ENCODE measurements at regions not wholly inside any gene's neighbourhood (a gene's known extent, or its start where the extent isn't known, plus 50 kb on each side); places are given as distances from the start of the nearest gene placed in this dataset.

GRCh38 chr13:81602241-81602640, 1261.3 kb upstream of the SPRY2 start:
- no peak overlapping the region for H3K4me3 ChIP-seq (IDR thresholded peaks at IDR 0.05; ENCODE audit: insufficient read depth, low read depth, low read length)
- no peaks in the 10 kb centered on the region for H3K79me2 ChIP-seq (ENCODE audit: insufficient read depth, low read depth)
- H3K9ac ChIP-seq: no peak overlapping the region
- H3K4me1 ChIP-seq (ENCODE audit: low read depth, poor library complexity, severe bottlenecking): no peaks in the 10 kb centered on the region
- TF ChIP-seq CTCF (conservative IDR thresholded peaks at IDR 0.05; ENCODE audit: low read depth, low read length): no peak
- no peaks in the 10 kb centered on the region for H3K36me3 ChIP-seq (ENCODE audit: insufficient read depth)
- no peak overlapping the region for H2AFZ ChIP-seq (ENCODE audit: low read depth)
- no peaks in the 10 kb centered on the region for H3K27me3 ChIP-seq (ENCODE audit: insufficient read depth, low read depth)
- no peak overlapping the region for H3K4me2 ChIP-seq
- H3K27ac ChIP-seq: no peak overlapping the region
- H4K20me1 ChIP-seq (ENCODE audit: insufficient read depth): no peaks in the 10 kb centered on the region

GRCh38 chr13:81597101-81597500, 1256.2 kb upstream of the SPRY2 start:
- Histone ChIP-seq H3K4me2 (no peak overlapping the region), H3K9ac (no peak overlapping the region), H3K79me2 (ENCODE audit: insufficient read depth, low read depth) (no peaks in the 10 kb centered on the region), H4K20me1 (ENCODE audit: insufficient read depth) (no peaks in the 10 kb centered on the region), H3K4me1 (ENCODE audit: low read depth, poor library complexity, severe bottlenecking) (no peaks in the 10 kb centered on the region), H3K4me3 (IDR thresholded peaks at IDR 0.05; ENCODE audit: insufficient read depth, low read depth, low read length) (no peak overlapping the region), H2AFZ (ENCODE audit: low read depth) (no peak overlapping the region), H3K27me3 (ENCODE audit: insufficient read depth, low read depth) (no peaks in the 10 kb centered on the region), H3K36me3 (ENCODE audit: insufficient read depth) (no peaks in the 10 kb centered on the region), H3K27ac (no peak overlapping the region)
- TF ChIP-seq CTCF (conservative IDR thresholded peaks at IDR 0.05; ENCODE audit: low read depth, low read length): no peak

GRCh38 chr13:81596224-81596753, 1255.4 kb upstream of the SPRY2 start:
- Histone ChIP-seq H3K27ac (no peak overlapping the region), H4K20me1 (ENCODE audit: insufficient read depth) (no peaks in the 10 kb centered on the region), H3K4me3 (IDR thresholded peaks at IDR 0.05; ENCODE audit: insufficient read depth, low read depth, low read length) (no peak overlapping the region), H3K4me2 (no peak overlapping the region), H3K4me1 (ENCODE audit: low read depth, poor library complexity, severe bottlenecking) (no peaks in the 10 kb centered on the region), H3K36me3 (ENCODE audit: insufficient read depth) (no peaks in the 10 kb centered on the region), H3K27me3 (ENCODE audit: insufficient read depth, low read depth) (no peaks in the 10 kb centered on the region), H3K79me2 (ENCODE audit: insufficient read depth, low read depth) (no peaks in the 10 kb centered on the region), H2AFZ (ENCODE audit: low read depth) (no peak overlapping the region), H3K9ac (no peak overlapping the region)
- no peak for TF ChIP-seq CTCF (conservative IDR thresholded peaks at IDR 0.05; ENCODE audit: low read depth, low read length)

GRCh38 chr13:81591528-81592220, 1250.7 kb upstream of the SPRY2 start:
- Histone ChIP-seq H3K9ac (no peak overlapping the region), H3K27me3 (ENCODE audit: insufficient read depth, low read depth) (no peaks in the 10 kb centered on the region), H3K4me3 (IDR thresholded peaks at IDR 0.05; ENCODE audit: insufficient read depth, low read depth, low read length) (no peak overlapping the region), H3K79me2 (ENCODE audit: insufficient read depth, low read depth) (no peaks in the 10 kb centered on the region), H3K4me2 (no peak overlapping the region), H3K27ac (no peak overlapping the region), H3K4me1 (ENCODE audit: low read depth, poor library complexity, severe bottlenecking) (no peaks in the 10 kb centered on the region), H4K20me1 (ENCODE audit: insufficient read depth) (no peaks in the 10 kb centered on the region), H3K36me3 (ENCODE audit: insufficient read depth) (no peaks in the 10 kb centered on the region), H2AFZ (ENCODE audit: low read depth) (no peak overlapping the region)
- no peak for TF ChIP-seq CTCF (conservative IDR thresholded peaks at IDR 0.05; ENCODE audit: low read depth, low read length)

Data from KMS-11 (cell line).